ENCODE measurements at regions not wholly inside any gene's neighbourhood (a gene's known extent, or its start where the extent isn't known, plus 50 kb on each side); places are given as distances from the start of the nearest gene placed in this dataset.
"Not testable (repeated sequence)": the region's sequence is repeated elsewhere in the genome, so short reads cannot be mapped to it uniquely, and the experiment has no call there.

DNA sequence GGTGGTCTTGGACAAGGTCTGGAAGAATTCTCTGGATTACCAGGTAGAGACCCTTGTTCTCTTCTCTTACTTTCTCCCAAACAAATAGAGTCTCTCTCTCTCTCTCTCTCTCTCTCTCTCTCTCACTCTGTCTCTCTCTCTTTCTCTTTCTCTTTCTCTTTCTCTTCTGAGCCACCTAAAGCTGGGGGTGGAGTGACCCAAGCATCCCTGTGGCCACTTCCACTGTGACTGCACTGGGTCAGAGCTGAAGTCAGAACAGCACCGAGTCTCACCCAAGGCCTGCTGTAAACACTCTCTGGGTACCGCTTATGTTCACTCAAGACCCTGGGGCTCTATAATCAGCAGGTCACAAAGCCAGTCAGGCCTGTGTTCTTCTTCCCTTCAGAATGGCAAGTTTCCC is 513.7 kb downstream of the EBF1 start:
- no peak overlapping the region for H3K4me3 ChIP-seq
- no peaks in the 10 kb centered on the region for H3K27me3 ChIP-seq
- H3K27ac ChIP-seq = no peak overlapping the region
- 86 to 100% (median 96%) methylated on average over 2 of the region's 2 CpGs for WGBS, 4 donors
- H3K36me3 ChIP-seq (replicated peaks in 1 of 2) = no peaks in the 10 kb centered on the region
- intact Hi-C loops (cut with DNase I) = no loop called here
- no peaks in the 10 kb centered on the region for H3K9me3 ChIP-seq (replicated peaks in 1 of 3)
- TF ChIP-seq POLR2A (IDR thresholded peaks at IDR 0.05) = no peak
- no peak for TF ChIP-seq CTCF (IDR thresholded peaks at IDR 0.05)
- no peaks in the 10 kb centered on the region for H3K4me1 ChIP-seq (replicated peaks in 1 of 2)
- DNase-seq = no peak

- H3K36me3 ChIP-seq (replicated peaks in 1 of 2); DNase-seq; H3K27me3 ChIP-seq; H3K4me1 ChIP-seq (replicated peaks in 1 of 2); H3K9me3 ChIP-seq (replicated peaks in 1 of 3); H3K27ac ChIP-seq; H3K4me3 ChIP-seq; intact Hi-C loops (cut with DNase I): not testable (repeated sequence)
- 91 to 94% methylated on average over 24 to 27 of the region's 27 CpGs; no CpG with 5 or more reads in 2 of the 4 donors for WGBS, 4 donors
Observed at GRCh38 chr5:158582669-158583068, 517.0 kb downstream of the EBF1 start.

DNA sequence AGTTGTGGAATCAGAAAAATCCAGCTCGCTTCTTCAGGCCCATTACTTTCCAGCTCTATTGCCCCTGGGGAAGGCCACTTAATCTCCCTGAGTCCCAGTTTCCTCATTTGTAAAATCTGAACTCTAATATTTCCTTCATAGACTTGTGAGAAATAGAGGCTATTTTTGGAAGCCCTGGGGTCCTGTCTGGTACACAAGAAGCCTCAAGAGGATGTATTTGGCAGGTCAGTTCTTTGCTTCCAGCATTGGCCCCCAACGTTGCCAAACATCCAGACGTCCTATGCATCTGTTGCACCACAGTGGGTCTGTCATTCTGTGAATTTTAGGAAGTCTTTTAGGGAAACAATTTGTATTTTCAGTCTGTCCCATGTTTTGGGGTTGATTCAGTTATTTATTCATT is 525.9 kb downstream of the EBF1 start:
- Histone ChIP-seq H3K4me3 (no peak overlapping the region), H3K27me3 (no peaks in the 10 kb centered on the region), H3K36me3 (replicated peaks in 1 of 2) (no peaks in the 10 kb centered on the region), H3K4me1 (replicated peaks in 1 of 2) (no peaks in the 10 kb centered on the region), H3K27ac (no peak overlapping the region), H3K9me3 (replicated peaks in 1 of 3) (no peaks in the 10 kb centered on the region)
- TF ChIP-seq CTCF (IDR thresholded peaks at IDR 0.05) (no peak), POLR2A (IDR thresholded peaks at IDR 0.05) (no peak)
- DNase-seq = no peak
- intact Hi-C loops (cut with DNase I) = no loop called here
- WGBS, 4 donors = 46 to 59% (median 50%) methylated on average over 3 of the region's 3 CpGs

- Histone ChIP-seq H3K27ac (no peak overlapping the region), H3K27me3 (no peaks in the 10 kb centered on the region), H3K4me3 (no peak overlapping the region), H3K4me1 (replicated peaks in 1 of 2) (no peaks in the 10 kb centered on the region), H3K9me3 (replicated peaks in 1 of 3) (no peaks in the 10 kb centered on the region), H3K36me3 (replicated peaks in 1 of 2) (no peaks in the 10 kb centered on the region)
- no peak for DNase-seq
- TF ChIP-seq POLR2A (IDR thresholded peaks at IDR 0.05) = no peak
- no peak for TF ChIP-seq CTCF (IDR thresholded peaks at IDR 0.05)
- 39 to 45% (median 42%) methylated on average over 1 of the region's 1 CpG for WGBS, 4 donors
- intact Hi-C loops (cut with DNase I) = no loop called here
Observed at GRCh38 chr5:158570502-158570901, 529.2 kb downstream of the EBF1 start.

DNA sequence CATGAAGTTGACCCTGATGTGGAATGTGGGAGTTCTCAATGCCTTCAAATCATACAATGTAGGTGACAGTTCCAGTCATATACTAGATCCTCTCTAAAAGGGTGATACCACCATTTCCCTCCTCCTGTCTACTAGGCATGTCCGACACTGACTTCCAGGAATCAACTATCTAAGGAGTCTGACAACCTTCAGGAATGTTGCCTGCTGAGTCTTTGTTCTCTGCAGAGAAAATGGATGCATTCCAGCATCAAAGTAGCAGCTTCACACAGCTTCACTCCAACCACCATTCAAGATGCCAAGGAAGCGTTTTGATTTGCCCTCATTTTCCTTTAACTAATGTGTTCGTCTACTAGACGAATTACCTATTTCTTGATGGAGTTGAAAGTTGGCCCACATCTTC is 530.2 kb downstream of the EBF1 start:
- H3K27ac ChIP-seq = no peak overlapping the region
- H3K4me3 ChIP-seq = no peak overlapping the region
- 79 to 88% (median 82%) methylated on average over 4 of the region's 4 CpGs for WGBS, 4 donors
- intact Hi-C loops (cut with DNase I) = no loop called here
- H3K9me3 ChIP-seq (replicated peaks in 1 of 3) = no peaks in the 10 kb centered on the region
- H3K36me3 ChIP-seq (replicated peaks in 1 of 2) = no peaks in the 10 kb centered on the region
- TF ChIP-seq CTCF (IDR thresholded peaks at IDR 0.05) (no peak), POLR2A (IDR thresholded peaks at IDR 0.05) (no peak)
- no peak for DNase-seq
- H3K27me3 ChIP-seq = no peaks in the 10 kb centered on the region
- H3K4me1 ChIP-seq (replicated peaks in 1 of 2) = no peaks in the 10 kb centered on the region

Measured in adrenal gland (tissue), 9 donors.